Liver (tissue), 3 donors: ENCODE measurements at regions not wholly inside any gene's neighbourhood (a gene's known extent, or its start where the extent isn't known, plus 50 kb on each side); places are given as distances from the start of the nearest gene placed in this dataset.

Experiments
- EGR1 ChIP-seq, 2 donors: IDR thresholded peaks; 2 replicates each; pipeline ENCODE4 v1.6.1; 2016 to 2018; ENCODE audit warnings: antibody characterized with exemption in 2 of 2, low read depth in 2 of 2
- YY1 ChIP-seq: IDR thresholded peaks from 2 replicates; pipeline ENCODE4 v1.6.1; 2016; ENCODE audit warnings: antibody characterized with exemption, mild to moderate bottlenecking
- TF ChIP-seq, protein P1 (sequence below): fragments of 150-350 bp; IDR thresholded peaks from 2 replicates; pipeline ENCODE4 v1.5.1; 2017; ENCODE audit warnings: improper control_type of control experiment, low read depth, low read length; ENCODE audit not compliant: missing input control
- donor health status: healthy.
- donor health status: healthy.

GRCh38 chr5:57007344-57007743, 55.4 kb upstream of the MIER3 start:
- no peak for TF ChIP-seq YY1
- TF ChIP-seq, protein P1, sequence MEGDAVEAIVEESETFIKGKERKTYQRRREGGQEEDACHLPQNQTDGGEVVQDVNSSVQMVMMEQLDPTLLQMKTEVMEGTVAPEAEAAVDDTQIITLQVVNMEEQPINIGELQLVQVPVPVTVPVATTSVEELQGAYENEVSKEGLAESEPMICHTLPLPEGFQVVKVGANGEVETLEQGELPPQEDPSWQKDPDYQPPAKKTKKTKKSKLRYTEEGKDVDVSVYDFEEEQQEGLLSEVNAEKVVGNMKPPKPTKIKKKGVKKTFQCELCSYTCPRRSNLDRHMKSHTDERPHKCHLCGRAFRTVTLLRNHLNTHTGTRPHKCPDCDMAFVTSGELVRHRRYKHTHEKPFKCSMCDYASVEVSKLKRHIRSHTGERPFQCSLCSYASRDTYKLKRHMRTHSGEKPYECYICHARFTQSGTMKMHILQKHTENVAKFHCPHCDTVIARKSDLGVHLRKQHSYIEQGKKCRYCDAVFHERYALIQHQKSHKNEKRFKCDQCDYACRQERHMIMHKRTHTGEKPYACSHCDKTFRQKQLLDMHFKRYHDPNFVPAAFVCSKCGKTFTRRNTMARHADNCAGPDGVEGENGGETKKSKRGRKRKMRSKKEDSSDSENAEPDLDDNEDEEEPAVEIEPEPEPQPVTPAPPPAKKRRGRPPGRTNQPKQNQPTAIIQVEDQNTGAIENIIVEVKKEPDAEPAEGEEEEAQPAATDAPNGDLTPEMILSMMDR: no peak
- TF ChIP-seq EGR1 (IDR thresholded peaks at IDR 0.05; ENCODE audit: low read depth in 2 of 2): no peak
